Ovary (tissue), 7 donors: ENCODE measurements at regions not wholly inside any gene's neighbourhood (a gene's known extent, or its start where the extent isn't known, plus 50 kb on each side); places are given as distances from the start of the nearest gene placed in this dataset.

Experiments
- DNase-seq, 5 donors: peaks; one replicate each; pipeline ENCODE4 v3.0.0-alpha.2; 2019 to 2020
- H3K27ac ChIP-seq, 2 donors: fragments of 200-600 bp; one replicate each; pipeline versions ENCODE4 v1.5.1 to v1.8.0; 2019 to 2022
- H3K27me3 ChIP-seq: fragments of 200-600 bp; one replicate; pipeline ENCODE4 v1.8.0; 2022
- H3K36me3 ChIP-seq: fragments of 200-600 bp; sonication (generic); one replicate; pipeline ENCODE4 v1.5.1; 2019
- H3K4me1 ChIP-seq: one replicate; pipeline ENCODE4 v1.8.1; 2013; ENCODE audit warnings: mild to moderate bottlenecking, moderate library complexity; ENCODE audit not compliant: insufficient read depth
- H3K4me3 ChIP-seq: fragments of 200-600 bp; sonication (generic); one replicate; pipeline ENCODE4 v1.5.1; 2017
- H3K9me3 ChIP-seq, 2 donors: fragments of 200-600 bp in 1 of 2; sonication (generic) in 1 of 2; one replicate each; pipeline versions ENCODE4 v1.5.1 to v1.8.1; 2013 to 2019; ENCODE audit warnings: mild to moderate bottlenecking in 1 of 2, moderate library complexity in 1 of 2
- CTCF ChIP-seq, 3 donors: fragments of 450-650 bp in 2 of 3; fragments of 200-600 bp in 1 of 3; IDR thresholded peaks; one replicate each; pipeline versions ENCODE4 v1.5.1 to v1.8.0; 2016 to 2022; ENCODE audit warnings: antibody characterized with exemption in 3 of 3, mild to moderate bottlenecking in 1 of 3
- EP300 ChIP-seq: sonication (generic); formaldehyde crosslinking; IDR thresholded peaks from one replicate; pipeline ENCODE4 v1.6.1; 2017; ENCODE audit warnings: antibody characterized with exemption
- POLR2A ChIP-seq: fragments of 450-650 bp; IDR thresholded peaks from one replicate; pipeline ENCODE4 v1.6.1; 2017; ENCODE audit warnings: antibody characterized with exemption, mild to moderate bottlenecking, moderate library complexity
- WGBS, 3 donors: extraction: QIAGEN DNeasy Blood & Tissue Kit in 1 of 3; methylation state at CpG; one replicate each; pipeline versions ENCODE4 v1.1.5 to v1.1.7; 2013 to 2017; 5-methylcytosine and 5-hydroxymethylcytosine counted together
- intact Hi-C, 4 donors: fragments of 100-400 bp; cut with DNase I; formaldehyde crosslinking; loops; one replicate each; pipeline versions ENCODE4 v1.11.0 to v1.15.1; 2022 to 2023
- donor health status: DM: no; HTN: no; CAD: no; lungs with moderate emphysema.
- donor health status: DM: no; HTN: no; CAD: no.
- donor health status: Bipolar disorder and iron deficiency.
- donor health status: DM: no; HTN: no; CAD: no.
- donor health status: DM: yes; HTN: yes; CAD: no.

GRCh38 chr12:98073610-98074009, 441.8 kb upstream of the TMPO start:
- Histone ChIP-seq H3K4me1 (no peaks in the 10 kb centered on the region), H3K4me3 (no peak overlapping the region), H3K36me3 (no peaks in the 10 kb centered on the region), H3K9me3 (no peaks in the 10 kb centered on the region), H3K27me3 (no peaks in the 10 kb centered on the region), H3K27ac (no peak overlapping the region)
- intact Hi-C loops, result no loop called here
- DNase-seq, result no peak
- TF ChIP-seq EP300 (no peak), CTCF (IDR thresholded peaks at IDR 0.05) (no peak), POLR2A (no peak)
- WGBS, 3 donors, result 46 to 54% (median 53%) methylated on average over 3 of the region's 3 CpGs

- intact Hi-C loops, result no loop called here
- WGBS, 3 donors, result 67 to 83% (median 76%) methylated on average over 2 of the region's 2 CpGs
- no peaks in the 10 kb centered on the region for H3K36me3 ChIP-seq
- H3K4me3 ChIP-seq, result no peak overlapping the region
- H3K4me1 ChIP-seq, result no peaks in the 10 kb centered on the region
- TF ChIP-seq POLR2A (no peak), EP300 (no peak)
- no peaks in the 10 kb centered on the region for H3K9me3 ChIP-seq
- no peak for DNase-seq
- H3K27ac ChIP-seq, result no peak overlapping the region
- H3K27me3 ChIP-seq, result no peaks in the 10 kb centered on the region
Observed at GRCh38 chr12:98074286-98074685, 441.1 kb upstream of the TMPO start.

- Histone ChIP-seq H3K27ac (no peak overlapping the region), H3K9me3 (no peaks in the 10 kb centered on the region), H3K4me1 (no peaks in the 10 kb centered on the region), H3K27me3 (no peaks in the 10 kb centered on the region), H3K4me3 (no peak overlapping the region), H3K36me3 (no peaks in the 10 kb centered on the region)
- WGBS, 3 donors, result 79 to 80% (median 80%) methylated on average over 5 of the region's 5 CpGs
- intact Hi-C loops, result no loop called here
- TF ChIP-seq CTCF (IDR thresholded peaks at IDR 0.05) (no peak), POLR2A (no peak), EP300 (no peak)
- DNase-seq, result no peak
Observed at GRCh38 chr12:98084391-98084790, 431.0 kb upstream of the TMPO start.

- 19 to 30% (median 23%) methylated on average over 3 of the region's 3 CpGs for WGBS, 3 donors
Observed at GRCh38 chr12:98085046-98085755, 430.2 kb upstream of the TMPO start.

More at GRCh38 chr12:98085046-98085755, 430.2 kb upstream of the TMPO start:
- intact Hi-C loops, result no loop called here
- H3K36me3 ChIP-seq, result no peaks in the 10 kb centered on the region
- no peak for DNase-seq
- H3K4me1 ChIP-seq, result no peaks in the 10 kb centered on the region
- no peak overlapping the region for H3K27ac ChIP-seq
- H3K27me3 ChIP-seq, result no peaks in the 10 kb centered on the region
- TF ChIP-seq CTCF (IDR thresholded peaks at IDR 0.05), result no peak
- TF ChIP-seq EP300, result no peak
- TF ChIP-seq POLR2A, result no peak
- H3K4me3 ChIP-seq, result no peak overlapping the region
- H3K9me3 ChIP-seq, result no peaks in the 10 kb centered on the region
